HepG2 (cell line): ENCODE measurements at regions not wholly inside any gene's neighbourhood (a gene's known extent, or its start where the extent isn't known, plus 50 kb on each side); places are given as distances from the start of the nearest gene placed in this dataset.

ENCODE experiments used
- ATAC-seq: fragments of 200-7000 bp; cut with Tn5 transposase; 3 replicates; pipeline ENCODE4 v1.9.1; 2020; ENCODE audit warnings: mild to moderate bottlenecking, moderate library complexity
- BruUV-seq: library from RNA; stranded (reverse); fragments of 400-500 nt; replicated peaks from 2 replicates; lab custom pipeline; 2021; lab: Mats Ljungman, UMichigan
- CTCF ChIA-PET: fragments of 300-600 bp; formaldehyde crosslinking; extraction: SDS; loops from one replicate; lab custom pipeline; 2021; ENCODE audit warnings: low total read pairs, inconsistent platforms, low intra/inter-chr PET ratio; lab: Yijun Ruan, JAX
- POLR2A ChIA-PET: fragments of 350-600 bp; sonication (Branson Sonifier 250); formaldehyde crosslinking; loops from one replicate; lab custom pipeline; 2020; ENCODE audit warnings: antibody characterized with exemption, inconsistent platforms; lab: Yijun Ruan, JAX
- DNase-seq: peaks from one replicate; pipeline ENCODE4 v3.0.0-alpha.2; 2015; ENCODE audit warnings: low spot score
- FAIRE-seq: peaks from 3 replicates; lab custom pipeline; 2011; peaks lifted over from hg19 to GRCh38; lab: Jason Lieb, UNC
- H2AFZ ChIP-seq: one replicate; pipeline ENCODE4 v1.6.1; 2011; ENCODE audit warnings: low read length, inconsistent platforms
- H3K27ac ChIP-seq: fragments of 300-600 bp; 3 replicates; pipeline ENCODE4 v1.8.0; 2011; ENCODE audit warnings: mixed run types, mild to moderate bottlenecking, mixed read lengths, low read length, inconsistent platforms; ENCODE audit not compliant: insufficient read depth; ENCODE audit errors: extremely low read length
- H3K27me3 ChIP-seq, 2 experiments: fragments of 200-600 bp in 1 of 2; 2 replicates in 1 of 2; 3 replicates in 1 of 2; pipeline versions ENCODE4 v1.6.0 to v1.8.0; 2011; ENCODE audit warnings: low read length in 2 of 2, mild to moderate bottlenecking in 2 of 2, moderate library complexity in 2 of 2, inconsistent platforms in 1 of 2; ENCODE audit not compliant: insufficient read depth in 2 of 2, control insufficient read depth in 1 of 2
- H3K36me3 ChIP-seq, 2 experiments: fragments of 200-600 bp in 1 of 2; replicated peaks in 1 of 2; 2 replicates in 1 of 2; 3 replicates in 1 of 2; pipeline versions ENCODE4 v1.5.1 to v1.8.0; 2011; ENCODE audit warnings: low read length in 2 of 2, inconsistent platforms in 1 of 2; ENCODE audit not compliant: insufficient read depth in 2 of 2, control insufficient read depth in 1 of 2
- H3K4me1 ChIP-seq: 2 replicates; pipeline ENCODE4 v1.5.1; 2012; ENCODE audit warnings: low read length, inconsistent platforms; ENCODE audit not compliant: insufficient read depth
- H3K4me2 ChIP-seq: 2 replicates; pipeline ENCODE4 v1.6.0; 2011; ENCODE audit warnings: low read depth, low read length, inconsistent platforms
- H3K4me3 ChIP-seq, 3 experiments: fragments of 200-600 bp in 1 of 3; sonication (generic), shearing (Covaris generic) in 1 of 3; replicated peaks in 1 of 3; 2 replicates each; pipeline ENCODE4 v1.5.1; 2011 to 2016; ENCODE audit warnings: low read length in 3 of 3, inconsistent platforms in 2 of 3, low read depth in 2 of 3, mild to moderate bottlenecking in 2 of 3, control low read depth in 1 of 3, mixed read lengths in 1 of 3; ENCODE audit not compliant: insufficient read depth in 1 of 3
- H3K79me2 ChIP-seq: one replicate; pipeline ENCODE4 v1.6.1; 2011; ENCODE audit warnings: low read length, inconsistent platforms; ENCODE audit not compliant: insufficient read depth
- H3K9ac ChIP-seq: 2 replicates; pipeline ENCODE4 v1.6.0; 2011; ENCODE audit warnings: mild to moderate bottlenecking, low read depth, low read length, inconsistent platforms; ENCODE audit not compliant: insufficient read depth
- H3K9me3 ChIP-seq: 2 replicates; pipeline ENCODE4 v1.5.1; 2012; ENCODE audit warnings: mild to moderate bottlenecking, low read length
- H4K20me1 ChIP-seq: 2 replicates; pipeline ENCODE4 v1.6.0; 2011; ENCODE audit warnings: inconsistent platforms, mild to moderate bottlenecking, low read length, moderate library complexity; ENCODE audit not compliant: insufficient read depth
- ASH2L ChIP-seq: fragments of 300-600, 200-600 bp; sonication (generic); IDR thresholded peaks from 2 replicates; pipeline ENCODE4 v1.7.0; 2017; ENCODE audit warnings: low read depth, mild to moderate bottlenecking, moderate library complexity, mixed read lengths, low read length; ENCODE audit not compliant: insufficient read length
- HDAC1 ChIP-seq: sonication (generic); formaldehyde crosslinking; IDR thresholded peaks from 2 replicates; pipeline ENCODE4 v1.5.1; 2020; ENCODE audit warnings: mild to moderate bottlenecking, missing genetic modification reagents
- HOXA9 ChIP-seq: sonication (generic); formaldehyde crosslinking; IDR thresholded peaks from 2 replicates; pipeline ENCODE4 v1.8.1; 2022; ENCODE audit warnings: missing genetic modification reagents, mild to moderate bottlenecking, moderate library complexity, borderline replicate concordance
- MTF1 ChIP-seq: sonication (generic); formaldehyde crosslinking; IDR thresholded peaks from 2 replicates; pipeline ENCODE4 v1.5.0; 2020; ENCODE audit warnings: missing genetic modification reagents
- NFE2L2 ChIP-seq: fragments of 150-350 bp; IDR thresholded peaks from 2 replicates; pipeline ENCODE4 v1.6.1; 2014; ENCODE audit warnings: low read length
- REPIN1 ChIP-seq: sonication (generic); formaldehyde crosslinking; IDR thresholded peaks from 2 replicates; pipeline ENCODE4 v1.8.0; 2022; ENCODE audit warnings: missing genetic modification reagents, low read depth, mild to moderate bottlenecking, borderline replicate concordance
- ZSCAN12 ChIP-seq: sonication (generic); formaldehyde crosslinking; IDR thresholded peaks from 2 replicates; pipeline ENCODE4 v1.9.0; 2021; ENCODE audit warnings: mild to moderate bottlenecking, missing genetic modification reagents
- WGBS: methylation state at CpG from one replicate; pipeline ENCODE4 v1.1.6; 2017; ENCODE audit warnings: low lambda C conversion rate; 5-methylcytosine and 5-hydroxymethylcytosine counted together
- in situ Hi-C: cut with HindIII; loops from 2 replicates; pipeline ENCODE4 v1.10.0; 2017; ENCODE audit warnings: low pct_unique_long_range_greater_than_20kb; ENCODE audit not compliant: extremely low pct_ligation_motif_present
- intact Hi-C: fragments of 100-400 bp; cut with micrococcal nuclease; formaldehyde crosslinking; loops from one replicate; pipeline ENCODE4 v1.10.0; 2022; ENCODE audit not compliant: unreplicated experiment
- TF ChIP-seq, protein P1 (sequence below): sonication (generic); formaldehyde crosslinking; conservative IDR thresholded peaks from 2 replicates; pipeline ENCODE4 v1.8.0; 2022; ENCODE audit warnings: missing genetic modification reagents

DNA sequence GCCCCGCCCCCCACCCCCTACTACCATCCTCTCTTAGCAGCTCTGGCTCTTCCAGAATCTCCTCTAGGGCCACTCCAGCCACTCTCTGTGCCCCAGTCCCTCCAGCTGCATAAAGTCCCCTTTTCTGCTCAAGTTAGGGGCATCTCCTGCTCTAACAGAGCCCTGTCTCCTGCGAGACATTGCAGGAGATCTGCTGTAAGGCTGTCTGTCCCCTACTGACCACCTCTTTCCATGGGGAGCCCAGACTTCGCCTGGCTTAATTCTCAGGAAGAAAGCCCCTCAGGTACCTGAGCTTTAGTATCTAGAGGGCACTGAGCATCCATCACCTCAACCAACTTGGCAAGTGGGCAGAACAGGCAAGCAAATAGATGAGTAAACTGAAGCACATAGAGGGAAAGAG lies 200.7 kb upstream of the ZMIZ1 start:
- TF ChIP-seq MTF1 (CRISPR knock-in tag): no peak
- TF ChIP-seq HOXA9 (CRISPR knock-in tag): no peak
- TF ChIP-seq, protein P1, sequence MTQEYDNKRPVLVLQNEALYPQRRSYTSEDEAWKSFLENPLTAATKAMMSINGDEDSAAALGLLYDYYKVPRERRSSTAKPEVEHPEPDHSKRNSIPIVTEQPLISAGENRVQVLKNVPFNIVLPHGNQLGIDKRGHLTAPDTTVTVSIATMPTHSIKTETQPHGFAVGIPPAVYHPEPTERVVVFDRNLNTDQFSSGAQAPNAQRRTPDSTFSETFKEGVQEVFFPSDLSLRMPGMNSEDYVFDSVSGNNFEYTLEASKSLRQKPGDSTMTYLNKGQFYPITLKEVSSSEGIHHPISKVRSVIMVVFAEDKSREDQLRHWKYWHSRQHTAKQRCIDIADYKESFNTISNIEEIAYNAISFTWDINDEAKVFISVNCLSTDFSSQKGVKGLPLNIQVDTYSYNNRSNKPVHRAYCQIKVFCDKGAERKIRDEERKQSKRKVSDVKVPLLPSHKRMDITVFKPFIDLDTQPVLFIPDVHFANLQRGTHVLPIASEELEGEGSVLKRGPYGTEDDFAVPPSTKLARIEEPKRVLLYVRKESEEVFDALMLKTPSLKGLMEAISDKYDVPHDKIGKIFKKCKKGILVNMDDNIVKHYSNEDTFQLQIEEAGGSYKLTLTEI: no peak
- no peak for TF ChIP-seq ASH2L
- TF ChIP-seq ZSCAN12 (CRISPR knock-in tag): no peak
- no peak for TF ChIP-seq REPIN1 (CRISPR knock-in tag)
- TF ChIP-seq HDAC1 (CRISPR knock-in tag): no peak
- FAIRE-seq: no peak
- intact Hi-C loops: no loop called here
- H3K27ac ChIP-seq: no peak overlapping the region
- peaks cover 6 to 45% of the 10 kb centered on the region in 2 experiments for H3K27me3 ChIP-seq
- no peak for ATAC-seq
- CTCF ChIA-PET: no interaction called here
- no peak overlapping the region for H2AFZ ChIP-seq
- H3K4me1 ChIP-seq: peaks cover 13% of the 10 kb centered on the region
- POLR2A ChIA-PET: no interaction called here
- in situ Hi-C loops: no loop called here
- 24% methylated on average over 3 of the region's 3 CpGs for WGBS
- no peak for DNase-seq
- H3K4me2 ChIP-seq: no peak overlapping the region
- H3K9ac ChIP-seq: no peak overlapping the region
- H3K36me3 ChIP-seq: no peaks in the 10 kb centered on the region
- H4K20me1 ChIP-seq: no peaks in the 10 kb centered on the region
- H3K9me3 ChIP-seq: no peaks in the 10 kb centered on the region
- BruUV-seq: no TSS peak
- H3K79me2 ChIP-seq: no peaks in the 10 kb centered on the region
- no peak overlapping the region for H3K4me3 ChIP-seq

DNA sequence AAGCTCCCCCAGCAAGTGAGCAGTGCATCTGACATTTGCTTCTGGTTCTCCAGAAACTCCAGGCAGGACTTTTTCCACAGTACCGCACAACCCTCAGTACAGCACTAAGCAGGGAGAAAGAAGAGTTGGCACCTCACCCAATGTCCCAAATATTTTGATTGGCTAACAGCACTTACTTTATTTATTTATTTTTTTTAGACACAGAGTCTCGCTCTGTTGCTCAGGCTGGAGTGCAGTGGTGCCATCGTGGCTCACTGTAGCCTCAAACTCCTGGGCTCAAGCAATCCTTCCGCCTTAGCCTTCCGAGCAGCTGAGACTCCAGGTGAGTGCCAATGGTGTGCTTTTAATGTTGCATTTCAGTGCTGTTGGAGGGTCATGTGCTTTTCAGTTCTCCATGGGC lies 200.3 kb upstream of the ZMIZ1 start:
- no peak overlapping the region for H3K9ac ChIP-seq
- DNase-seq (no peak), FAIRE-seq (no peak), ATAC-seq (no peak)
- H3K79me2 ChIP-seq: no peaks in the 10 kb centered on the region
- H3K9me3 ChIP-seq: no peaks in the 10 kb centered on the region
- 65% methylated on average over 5 of the region's 5 CpGs for WGBS
- ChIA-PET POLR2A (no interaction called here), CTCF (no interaction called here)
- intact Hi-C loops (no loop called here), in situ Hi-C loops (no loop called here)
- no peak overlapping the region for H3K27ac ChIP-seq
- no peak overlapping the region for H3K4me3 ChIP-seq
- no peak overlapping the region for H2AFZ ChIP-seq
- H3K4me2 ChIP-seq: no peak overlapping the region
- TF ChIP-seq NFE2L2: no peak
- H3K36me3 ChIP-seq: no peaks in the 10 kb centered on the region
- H3K27me3 ChIP-seq: peaks cover 6 to 45% of the 10 kb centered on the region in 2 experiments
- BruUV-seq: no TSS peak
- H3K4me1 ChIP-seq: peaks cover 13% of the 10 kb centered on the region
- H4K20me1 ChIP-seq: no peaks in the 10 kb centered on the region
